GM13977 (cell line): ENCODE measurements at regions not wholly inside any gene's neighbourhood (a gene's known extent, or its start where the extent isn't known, plus 50 kb on each side); places are given as distances from the start of the nearest gene placed in this dataset.
"Not testable (repeated sequence)": the region's sequence is repeated elsewhere in the genome, so short reads cannot be mapped to it uniquely, and the experiment has no call there.

Source experiments
- DNase-seq: peaks from one replicate; pipeline ENCODE4 v3.0.0; 2012; ENCODE audit warnings: low spot score
- CTCF ChIP-seq: IDR thresholded peaks from 2 replicates; pipeline ENCODE4 v1.5.1; 2012; ENCODE audit warnings: mild to moderate bottlenecking, control low read depth; ENCODE audit not compliant: insufficient read depth; ENCODE audit errors: extremely low read depth, missing control alignments
- in situ Hi-C: fragments of 300-500 bp; cut with MboI; formaldehyde crosslinking; loops from one replicate; pipeline ENCODE4 v1.12.0; 2022; ENCODE audit warnings: low sequenced_read_pairs, low pct_unique_long_range_greater_than_20kb, mixed read lengths, inconsistent platforms; ENCODE audit not compliant: unreplicated experiment

DNA sequence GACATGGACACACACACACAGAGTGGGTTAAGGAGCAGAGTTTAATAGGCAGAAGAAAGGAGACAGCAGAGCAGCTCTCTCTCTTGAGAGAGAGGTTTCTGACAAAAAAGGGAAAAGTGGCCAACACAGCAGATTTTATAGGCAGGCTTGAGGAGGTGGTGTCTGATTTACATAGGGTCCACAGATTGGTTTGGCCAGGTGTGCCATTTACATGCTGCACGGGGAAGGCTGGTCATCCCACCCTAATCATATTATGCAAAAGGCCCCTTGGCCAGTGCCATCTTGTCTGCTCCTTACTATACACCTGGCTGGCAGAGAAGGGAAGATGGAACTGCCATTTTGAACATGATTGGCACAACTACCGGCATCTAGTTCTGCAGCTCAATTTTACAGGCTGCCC, 240.8 kb downstream of the NPR3 start:
- in situ Hi-C loops, result no loop called here
- TF ChIP-seq CTCF, result no peak
- no peak for DNase-seq

GRCh38 chr5:32952421-32952820, 241.3 kb downstream of the NPR3 start:
- in situ Hi-C loops, DNase-seq: not testable (repeated sequence)

- DNase-seq, result no peak
- no peak for TF ChIP-seq CTCF
- in situ Hi-C loops, result no loop called here
Measured at GRCh38 chr5:32953694-32954093, 242.6 kb downstream of the NPR3 start.

DNA sequence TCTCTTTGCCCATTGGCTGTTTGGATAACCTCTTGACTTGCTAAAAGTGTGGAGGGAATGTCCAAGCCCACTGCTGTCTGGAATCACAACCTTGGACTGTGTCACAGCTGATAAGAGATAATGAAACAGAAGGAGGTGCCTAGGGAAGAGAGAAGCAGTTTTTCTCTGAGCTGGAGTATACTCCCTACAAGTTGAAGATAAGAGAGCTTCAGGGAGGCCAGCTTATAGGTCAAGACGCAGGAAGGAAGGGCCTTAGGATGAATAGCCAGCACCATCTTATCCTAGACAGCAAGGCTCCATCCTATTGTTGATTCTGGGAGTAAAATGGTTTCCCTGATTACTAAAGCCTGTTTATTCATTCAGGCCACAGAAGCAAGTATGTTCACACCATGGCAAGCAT, 244.7 kb downstream of the NPR3 start:
- DNase-seq, result no peak
- TF ChIP-seq CTCF, result no peak
- in situ Hi-C loops, result no loop called here

- TF ChIP-seq CTCF, result no peak
- no peak for DNase-seq
- in situ Hi-C loops, result no loop called here
Measured at GRCh38 chr5:32960340-32961058, 249.4 kb downstream of the NPR3 start.

GRCh38 chr5:32961059-32961415, 249.9 kb downstream of the NPR3 start:
- no peak for DNase-seq
- no peak for TF ChIP-seq CTCF
- in situ Hi-C loops, result no loop called here

- TF ChIP-seq CTCF, result no peak
- no peak for DNase-seq
- in situ Hi-C loops, result no loop called here
Measured at GRCh38 chr5:32964261-32964660, 253.1 kb downstream of the NPR3 start.
